ENCODE measurements at regions not wholly inside any gene's neighbourhood (a gene's known extent, or its start where the extent isn't known, plus 50 kb on each side); places are given as distances from the start of the nearest gene placed in this dataset.

- H3K4me1 Mint-ChIP-seq: peaks cover 39% of the 10 kb centered on the region
- H3K9me3 Mint-ChIP-seq: no peaks in the 10 kb centered on the region
- H3K4me3 Mint-ChIP-seq: no peak overlapping the region
- H3K36me3 Mint-ChIP-seq: no peaks in the 10 kb centered on the region
- DNase-seq (ENCODE audit: low spot score in 2 of 2) (no peak), ATAC-seq (no peak)
- no peak overlapping the region for H3K27ac Mint-ChIP-seq
Measured at GRCh38 chr7:21367081-21367480, 60.8 kb upstream of the SP4 start.

- peaks cover 38% of the 10 kb centered on the region for H3K4me1 Mint-ChIP-seq
- H3K36me3 Mint-ChIP-seq: no peaks in the 10 kb centered on the region
- ATAC-seq: no peak
- H3K9me3 Mint-ChIP-seq: no peaks in the 10 kb centered on the region
- DNase-seq (ENCODE audit: low spot score in 2 of 2): peak in 1 of 2 donors; percentile 35
- no peak overlapping the region for H3K4me3 Mint-ChIP-seq
- H3K27ac Mint-ChIP-seq: no peak overlapping the region
Measured at GRCh38 chr7:21367537-21367936, 60.3 kb upstream of the SP4 start.

- Mint-ChIP-seq H3K4me1 (peaks cover 38% of the 10 kb centered on the region), H3K4me3 (no peak overlapping the region), H3K9me3 (no peaks in the 10 kb centered on the region), H3K27ac (no peak overlapping the region), H3K36me3 (no peaks in the 10 kb centered on the region)
- ATAC-seq (no peak), DNase-seq (ENCODE audit: low spot score in 2 of 2) (peak in 1 of 2 donors; percentile 10)
Measured at GRCh38 chr7:21368317-21368716, 59.6 kb upstream of the SP4 start.

GRCh38 chr7:21370283-21370982, 57.5 kb upstream of the SP4 start:
- no peaks in the 10 kb centered on the region for H3K9me3 Mint-ChIP-seq
- no peaks in the 10 kb centered on the region for H3K36me3 Mint-ChIP-seq
- H3K4me1 Mint-ChIP-seq: peaks cover 20% of the 10 kb centered on the region
- no peak overlapping the region for H3K4me3 Mint-ChIP-seq
- ATAC-seq: peak; percentile 37
- H3K27ac Mint-ChIP-seq: no peak overlapping the region
- DNase-seq (ENCODE audit: low spot score in 2 of 2): peak in 1 of 2 donors; percentile 18

- Mint-ChIP-seq H3K27ac (no peak overlapping the region), H3K9me3 (no peaks in the 10 kb centered on the region), H3K4me1 (peaks cover 11% of the 10 kb centered on the region), H3K4me3 (no peak overlapping the region), H3K36me3 (no peaks in the 10 kb centered on the region)
- no peak for ATAC-seq
- no peak for DNase-seq (ENCODE audit: low spot score in 2 of 2)
Measured at GRCh38 chr7:21371360-21371759, 56.5 kb upstream of the SP4 start.

GRCh38 chr7:21373031-21373430, 54.9 kb upstream of the SP4 start:
- Mint-ChIP-seq H3K9me3 (peaks cover 13% of the 10 kb centered on the region), H3K4me3 (no peak overlapping the region), H3K36me3 (no peaks in the 10 kb centered on the region), H3K27ac (no peak overlapping the region), H3K4me1 (no peaks in the 10 kb centered on the region)
- no peak for ATAC-seq
- DNase-seq (ENCODE audit: low spot score in 2 of 2): no peak

- Mint-ChIP-seq H3K9me3 (peaks cover 13% of the 10 kb centered on the region), H3K4me3 (no peak overlapping the region), H3K4me1 (no peaks in the 10 kb centered on the region), H3K36me3 (no peaks in the 10 kb centered on the region), H3K27ac (no peak overlapping the region)
- ATAC-seq: no peak
- no peak for DNase-seq (ENCODE audit: low spot score in 2 of 2)
Measured at GRCh38 chr7:21374134-21374533, 53.7 kb upstream of the SP4 start.

GRCh38 chr7:21377545-21377944, 50.3 kb upstream of the SP4 start:
- no peaks in the 10 kb centered on the region for H3K36me3 Mint-ChIP-seq
- peaks cover 13% of the 10 kb centered on the region for H3K9me3 Mint-ChIP-seq
- no peak for DNase-seq (ENCODE audit: low spot score in 2 of 2)
- H3K4me1 Mint-ChIP-seq: peaks cover 11% of the 10 kb centered on the region
- ATAC-seq: no peak
- H3K4me3 Mint-ChIP-seq: no peak overlapping the region
- H3K27ac Mint-ChIP-seq: no peak overlapping the region

Data from stimulated activated effector memory CD8-positive, alpha-beta T cell treated with anti-CD3 and anti-CD28 coated beads, Interleukin-12 subunit alpha, Interleukin-12 subunit beta, amount 100 ng/mL, for 72 hours (primary cell).